Activated naive CD8-positive, alpha-beta T cell treated with anti-CD3 and anti-CD28 coated beads, Interleukin-2, amount 10 ng/mL, durations not matched to agents 7 days and 5 days (primary cell): ENCODE measurements at regions not wholly inside any gene's neighbourhood (a gene's known extent, or its start where the extent isn't known, plus 50 kb on each side); places are given as distances from the start of the nearest gene placed in this dataset.

ENCODE experiments used
- ATAC-seq: fragments of 150-1000 bp; cut with Tn5 transposase; one replicate; pipeline ENCODE4 v1.10.0; 2021; ENCODE audit warnings: low read depth, moderate library complexity
- POLR2A ChIA-PET: fragments of 350-600 bp; sonication (Branson Sonifier 250); formaldehyde crosslinking; loops from one replicate; lab custom pipeline; 2021; ENCODE audit warnings: antibody characterized with exemption; lab: Charles Lee
- DNase-seq: peaks from one replicate; pipeline ENCODE4 v3.0.0; 2021
- H3K27ac Mint-ChIP-seq: one replicate; pipeline ENCODE4 v1.8.0; 2022; ENCODE audit warnings: mild to moderate bottlenecking, mixed read lengths
- H3K27me3 Mint-ChIP-seq: one replicate; pipeline ENCODE4 v1.8.0; 2022; ENCODE audit warnings: mild to moderate bottlenecking, moderate library complexity, mixed read lengths
- H3K36me3 Mint-ChIP-seq: one replicate; pipeline ENCODE4 v1.8.0; 2021; ENCODE audit warnings: mild to moderate bottlenecking, mixed read lengths
- H3K4me1 Mint-ChIP-seq: one replicate; pipeline ENCODE4 v1.8.0; 2021; ENCODE audit warnings: mixed read lengths
- H3K4me3 Mint-ChIP-seq: one replicate; pipeline ENCODE4 v1.8.0; 2022; ENCODE audit warnings: mild to moderate bottlenecking, moderate library complexity, mixed read lengths
- H3K9me3 Mint-ChIP-seq: one replicate; pipeline ENCODE4 v1.8.0; 2021; ENCODE audit warnings: mixed read lengths

DNA sequence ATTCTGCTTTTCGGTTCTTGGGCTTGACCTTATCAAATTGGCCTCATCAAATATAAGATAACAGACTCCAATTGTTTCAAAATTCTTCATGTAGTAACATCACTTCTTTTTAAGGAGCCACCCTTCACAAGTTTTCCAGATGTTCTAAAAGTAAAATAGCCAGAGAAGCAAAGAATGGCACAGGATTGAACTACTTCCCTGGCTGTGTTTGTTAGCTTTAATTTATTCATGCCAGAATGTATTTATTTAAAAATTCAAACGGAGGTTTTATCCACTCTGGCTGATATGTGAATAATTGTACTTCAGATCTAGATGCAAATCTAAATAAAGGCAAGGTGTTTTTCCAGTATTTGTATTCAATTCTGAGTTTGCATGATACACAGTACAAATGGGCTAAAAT lies 581.3 kb upstream of the TENM3 start:
- POLR2A ChIA-PET: no interaction called here
- ATAC-seq (no peak), DNase-seq (no peak)
- Mint-ChIP-seq H3K27me3 (no peaks in the 10 kb centered on the region), H3K36me3 (no peaks in the 10 kb centered on the region), H3K9me3 (no peaks in the 10 kb centered on the region), H3K27ac (no peak overlapping the region), H3K4me3 (no peak overlapping the region), H3K4me1 (no peaks in the 10 kb centered on the region)

DNA sequence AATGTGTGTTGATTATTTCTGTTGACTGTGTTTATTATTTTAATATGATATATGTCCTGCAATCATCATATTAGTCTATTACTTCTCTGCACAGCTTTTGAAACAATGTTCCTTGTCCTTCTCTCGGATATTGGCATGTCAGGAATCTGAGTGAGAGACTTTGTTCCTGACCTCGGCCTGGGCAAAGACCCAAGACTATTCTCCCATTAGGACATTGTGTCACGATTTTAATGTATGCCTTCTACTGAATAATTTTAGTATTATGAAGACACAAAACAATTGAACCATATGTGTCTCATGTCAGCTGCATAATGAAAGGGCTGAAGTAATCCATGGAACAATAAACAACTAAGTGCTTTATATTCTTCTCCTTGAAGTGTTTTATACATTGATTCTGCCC lies 580.8 kb upstream of the TENM3 start:
- ATAC-seq (no peak), DNase-seq (no peak)
- Mint-ChIP-seq H3K36me3 (no peaks in the 10 kb centered on the region), H3K4me3 (no peak overlapping the region), H3K9me3 (no peaks in the 10 kb centered on the region), H3K27ac (no peak overlapping the region), H3K27me3 (no peaks in the 10 kb centered on the region), H3K4me1 (no peaks in the 10 kb centered on the region)
- POLR2A ChIA-PET: no interaction called here

GRCh38 chr4:181670506-181670905 lies 572.7 kb upstream of the TENM3 start:
- Mint-ChIP-seq H3K4me1 (no peaks in the 10 kb centered on the region), H3K27me3 (no peaks in the 10 kb centered on the region), H3K36me3 (no peaks in the 10 kb centered on the region), H3K27ac (no peak overlapping the region), H3K9me3 (no peaks in the 10 kb centered on the region), H3K4me3 (no peak overlapping the region)
- no peak for ATAC-seq
- POLR2A ChIA-PET: no interaction called here
- DNase-seq: no peak

DNA sequence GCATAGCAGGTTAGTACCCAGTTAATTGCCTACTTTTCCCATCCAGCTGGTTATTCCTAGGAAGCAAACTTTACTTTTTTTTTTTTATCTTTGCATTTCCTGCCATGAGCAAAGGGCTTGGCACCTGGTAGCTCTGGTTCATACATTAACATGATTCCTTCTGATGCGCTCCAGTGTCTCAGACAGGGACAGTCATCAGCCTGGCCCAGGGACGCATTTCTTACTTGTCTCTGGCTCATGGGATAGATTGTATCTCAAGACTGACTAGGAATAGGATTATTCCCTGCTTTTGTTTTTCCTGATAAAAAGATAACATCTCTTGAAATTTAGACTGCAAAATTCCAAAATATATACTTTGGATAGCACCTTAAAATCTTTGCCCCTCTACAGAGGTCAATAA lies 571.5 kb upstream of the TENM3 start:
- Mint-ChIP-seq H3K27ac (no peak overlapping the region), H3K27me3 (no peaks in the 10 kb centered on the region), H3K4me3 (no peak overlapping the region), H3K4me1 (no peaks in the 10 kb centered on the region), H3K36me3 (no peaks in the 10 kb centered on the region), H3K9me3 (no peaks in the 10 kb centered on the region)
- DNase-seq (no peak), ATAC-seq (no peak)
- POLR2A ChIA-PET: no interaction called here

GRCh38 chr4:181672751-181673150 lies 570.5 kb upstream of the TENM3 start:
- POLR2A ChIA-PET: no interaction called here
- Mint-ChIP-seq H3K36me3 (no peaks in the 10 kb centered on the region), H3K9me3 (no peaks in the 10 kb centered on the region), H3K27me3 (no peaks in the 10 kb centered on the region), H3K27ac (no peak overlapping the region), H3K4me3 (no peak overlapping the region), H3K4me1 (no peaks in the 10 kb centered on the region)
- no peak for DNase-seq
- no peak for ATAC-seq

GRCh38 chr4:181674315-181674875 lies 568.8 kb upstream of the TENM3 start:
- Mint-ChIP-seq H3K27ac (no peak overlapping the region), H3K27me3 (no peaks in the 10 kb centered on the region), H3K4me3 (no peak overlapping the region), H3K36me3 (no peaks in the 10 kb centered on the region), H3K9me3 (no peaks in the 10 kb centered on the region), H3K4me1 (no peaks in the 10 kb centered on the region)
- DNase-seq (no peak), ATAC-seq (no peak)
- POLR2A ChIA-PET: no interaction called here

GRCh38 chr4:181676546-181676945 lies 566.7 kb upstream of the TENM3 start:
- ATAC-seq: no peak
- H3K9me3 Mint-ChIP-seq: no peaks in the 10 kb centered on the region
- no peak overlapping the region for H3K27ac Mint-ChIP-seq
- POLR2A ChIA-PET: no interaction called here
- H3K4me3 Mint-ChIP-seq: no peak overlapping the region
- H3K27me3 Mint-ChIP-seq: no peaks in the 10 kb centered on the region
- no peaks in the 10 kb centered on the region for H3K4me1 Mint-ChIP-seq
- H3K36me3 Mint-ChIP-seq: no peaks in the 10 kb centered on the region
- DNase-seq: no peak

GRCh38 chr4:181677201-181677600 lies 566.0 kb upstream of the TENM3 start:
- POLR2A ChIA-PET: no interaction called here
- ATAC-seq (no peak), DNase-seq (no peak)
- Mint-ChIP-seq H3K27me3 (no peaks in the 10 kb centered on the region), H3K4me3 (no peak overlapping the region), H3K27ac (no peak overlapping the region), H3K4me1 (no peaks in the 10 kb centered on the region), H3K9me3 (no peaks in the 10 kb centered on the region), H3K36me3 (no peaks in the 10 kb centered on the region)

DNA sequence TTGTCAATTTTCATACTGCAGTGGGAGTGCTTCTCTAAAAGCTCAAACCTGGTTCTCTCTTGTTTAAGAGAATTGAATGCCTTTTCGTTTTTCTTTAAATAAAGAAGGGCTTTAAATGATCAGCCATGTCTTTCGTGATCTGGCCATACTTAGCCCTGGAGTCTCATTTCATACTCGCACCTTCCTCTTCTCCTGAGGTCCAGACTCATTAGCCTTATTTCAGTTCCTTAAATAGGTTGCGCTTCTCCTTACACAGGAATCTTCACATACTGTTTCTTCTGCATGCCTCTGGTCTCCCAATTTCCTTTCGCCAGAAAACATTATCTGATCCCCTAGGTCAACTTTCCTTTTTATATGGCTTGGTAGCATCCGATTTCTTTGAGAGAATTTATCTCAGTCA lies 565.6 kb upstream of the TENM3 start:
- Mint-ChIP-seq H3K27me3 (no peaks in the 10 kb centered on the region), H3K36me3 (no peaks in the 10 kb centered on the region), H3K4me1 (no peaks in the 10 kb centered on the region), H3K9me3 (no peaks in the 10 kb centered on the region), H3K27ac (no peak overlapping the region), H3K4me3 (no peak overlapping the region)
- DNase-seq (no peak), ATAC-seq (no peak)
- POLR2A ChIA-PET: no interaction called here

DNA sequence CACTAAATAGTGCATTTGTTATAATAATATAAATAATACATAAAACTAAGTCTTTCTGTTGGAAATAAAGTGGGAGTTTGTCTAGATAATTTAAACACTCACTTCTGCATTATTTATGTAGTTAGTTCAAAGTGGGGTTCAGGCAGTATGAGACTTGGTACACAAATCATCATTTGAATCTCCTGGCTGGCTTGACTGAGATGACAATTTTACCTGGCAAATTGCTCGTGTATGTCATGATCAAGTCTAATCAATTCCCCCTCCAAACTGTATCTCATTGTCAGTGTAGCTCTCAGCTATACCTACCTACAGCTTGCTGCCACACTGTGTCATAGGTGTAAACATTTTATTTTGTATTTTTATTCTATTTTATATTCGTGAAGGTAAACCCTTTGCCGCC lies 563.4 kb upstream of the TENM3 start:
- H3K36me3 Mint-ChIP-seq: no peaks in the 10 kb centered on the region
- no peak for DNase-seq
- no peak overlapping the region for H3K4me3 Mint-ChIP-seq

GRCh38 chr4:181682367-181683047 lies 560.7 kb upstream of the TENM3 start:
- no peak overlapping the region for H3K4me3 Mint-ChIP-seq
- no peaks in the 10 kb centered on the region for H3K27me3 Mint-ChIP-seq
- DNase-seq (no peak), ATAC-seq (no peak)
- no peaks in the 10 kb centered on the region for H3K9me3 Mint-ChIP-seq
- POLR2A ChIA-PET: no interaction called here
- no peak overlapping the region for H3K27ac Mint-ChIP-seq
- no peaks in the 10 kb centered on the region for H3K4me1 Mint-ChIP-seq
- no peaks in the 10 kb centered on the region for H3K36me3 Mint-ChIP-seq

More for the DNA sequence above, 563.4 kb upstream of the TENM3 start:
- Mint-ChIP-seq H3K4me1 (no peaks in the 10 kb centered on the region), H3K27me3 (no peaks in the 10 kb centered on the region), H3K27ac (no peak overlapping the region), H3K9me3 (no peaks in the 10 kb centered on the region)
- POLR2A ChIA-PET: no interaction called here
- ATAC-seq: no peak

DNA sequence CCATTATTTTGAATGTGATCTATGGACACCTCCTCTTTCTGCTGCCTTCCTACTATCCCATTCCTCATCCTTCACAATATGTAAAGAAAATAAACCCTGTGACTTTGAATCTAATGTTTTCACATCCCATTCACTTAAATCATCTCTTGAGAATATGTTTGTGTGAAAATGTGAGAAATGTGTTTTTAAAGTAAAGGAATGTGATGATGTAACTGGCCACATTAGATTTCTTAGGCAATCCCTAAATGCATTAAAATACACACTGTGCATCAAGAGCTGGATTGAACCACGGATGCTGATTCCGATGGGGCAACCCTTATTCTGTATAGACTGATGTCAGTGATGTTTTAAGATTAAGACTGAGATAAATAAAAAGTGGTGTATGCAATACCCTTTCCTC lies 558.9 kb upstream of the TENM3 start:
- no peaks in the 10 kb centered on the region for H3K9me3 Mint-ChIP-seq
- H3K27me3 Mint-ChIP-seq: no peaks in the 10 kb centered on the region
- POLR2A ChIA-PET: no interaction called here
- H3K4me1 Mint-ChIP-seq: no peaks in the 10 kb centered on the region
- H3K4me3 Mint-ChIP-seq: no peak overlapping the region
- ATAC-seq (no peak), DNase-seq (no peak)
- H3K36me3 Mint-ChIP-seq: no peaks in the 10 kb centered on the region
- H3K27ac Mint-ChIP-seq: no peak overlapping the region

DNA sequence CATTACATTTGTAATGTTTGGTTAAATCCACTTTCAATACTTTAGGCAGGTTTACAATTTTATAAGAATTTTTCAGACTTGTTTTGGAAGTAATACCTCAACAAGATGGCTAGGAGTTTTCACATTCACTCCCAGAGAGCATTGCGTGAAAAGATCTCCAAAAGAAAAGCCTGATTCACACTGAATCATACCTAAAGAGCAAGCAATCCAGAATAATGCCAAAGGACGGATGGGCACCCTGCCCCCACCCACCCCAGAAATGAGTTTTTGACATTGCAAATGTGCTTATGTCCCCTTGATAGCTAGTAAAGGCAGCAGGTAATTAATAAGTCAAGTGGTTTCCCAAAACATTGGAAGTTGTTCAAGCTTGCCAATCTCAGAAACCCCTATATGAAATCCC lies 557.7 kb upstream of the TENM3 start:
- ATAC-seq: no peak
- POLR2A ChIA-PET: no interaction called here
- no peaks in the 10 kb centered on the region for H3K36me3 Mint-ChIP-seq
- DNase-seq: no peak
- no peaks in the 10 kb centered on the region for H3K4me1 Mint-ChIP-seq
- no peak overlapping the region for H3K27ac Mint-ChIP-seq
- H3K27me3 Mint-ChIP-seq: no peaks in the 10 kb centered on the region
- H3K4me3 Mint-ChIP-seq: no peak overlapping the region
- no peaks in the 10 kb centered on the region for H3K9me3 Mint-ChIP-seq

- POLR2A ChIA-PET: no interaction called here
- ATAC-seq (no peak), DNase-seq (no peak)
- Mint-ChIP-seq H3K36me3 (no peaks in the 10 kb centered on the region), H3K27me3 (no peaks in the 10 kb centered on the region), H3K27ac (no peak overlapping the region), H3K4me3 (no peak overlapping the region), H3K4me1 (no peaks in the 10 kb centered on the region), H3K9me3 (no peaks in the 10 kb centered on the region)
These were observed 557.3 kb upstream of the TENM3 start for GRCh38 chr4:181685911-181686310.
